ENCODE measurements at regions not wholly inside any gene's neighbourhood (a gene's known extent, or its start where the extent isn't known, plus 50 kb on each side); places are given as distances from the start of the nearest gene placed in this dataset.

GRCh38 chr10:129025787-129026186 lies 441.3 kb upstream of the MGMT start:
- TF ChIP-seq, protein P1, sequence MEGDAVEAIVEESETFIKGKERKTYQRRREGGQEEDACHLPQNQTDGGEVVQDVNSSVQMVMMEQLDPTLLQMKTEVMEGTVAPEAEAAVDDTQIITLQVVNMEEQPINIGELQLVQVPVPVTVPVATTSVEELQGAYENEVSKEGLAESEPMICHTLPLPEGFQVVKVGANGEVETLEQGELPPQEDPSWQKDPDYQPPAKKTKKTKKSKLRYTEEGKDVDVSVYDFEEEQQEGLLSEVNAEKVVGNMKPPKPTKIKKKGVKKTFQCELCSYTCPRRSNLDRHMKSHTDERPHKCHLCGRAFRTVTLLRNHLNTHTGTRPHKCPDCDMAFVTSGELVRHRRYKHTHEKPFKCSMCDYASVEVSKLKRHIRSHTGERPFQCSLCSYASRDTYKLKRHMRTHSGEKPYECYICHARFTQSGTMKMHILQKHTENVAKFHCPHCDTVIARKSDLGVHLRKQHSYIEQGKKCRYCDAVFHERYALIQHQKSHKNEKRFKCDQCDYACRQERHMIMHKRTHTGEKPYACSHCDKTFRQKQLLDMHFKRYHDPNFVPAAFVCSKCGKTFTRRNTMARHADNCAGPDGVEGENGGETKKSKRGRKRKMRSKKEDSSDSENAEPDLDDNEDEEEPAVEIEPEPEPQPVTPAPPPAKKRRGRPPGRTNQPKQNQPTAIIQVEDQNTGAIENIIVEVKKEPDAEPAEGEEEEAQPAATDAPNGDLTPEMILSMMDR (IDR thresholded peaks at IDR 0.05; ENCODE audit: poor library complexity), result no peak
- TF ChIP-seq EZH2 (IDR thresholded peaks at IDR 0.05; ENCODE audit: borderline replicate concordance) (no peak), EZH2phosphoT487 (IDR thresholded peaks at IDR 0.05; ENCODE audit: low read depth, severe bottlenecking, unreplicated experiment) (no peak)
